CD4-positive, CD25-positive, alpha-beta regulatory T cell (primary cell): ENCODE measurements at regions not wholly inside any gene's neighbourhood (a gene's known extent, or its start where the extent isn't known, plus 50 kb on each side); places are given as distances from the start of the nearest gene placed in this dataset.

Experiments
- ATAC-seq, 2 donors: fragments of 150-1000 bp; cut with Tn5 transposase; one replicate each; pipeline ENCODE4 v1.10.0; 2021; ENCODE audit warnings: low read depth in 2 of 2, moderate number of reproducible peaks in 2 of 2, moderate library complexity in 1 of 2
- DNase-seq, 3 donors: peaks; one replicate each; pipeline versions ENCODE4 v3.0.0 to v3.0.0-alpha.2; 2012 to 2022; ENCODE audit warnings: mixed read lengths in 1 of 3
- H3K27ac ChIP-seq: one replicate; pipeline ENCODE4 v1.7.0; 2013; ENCODE audit warnings: mild to moderate bottlenecking, low read length; ENCODE audit not compliant: insufficient read depth, poor library complexity, severe bottlenecking
- H3K27me3 ChIP-seq: one replicate; pipeline ENCODE4 v1.7.0; 2013; ENCODE audit warnings: low read length; ENCODE audit not compliant: control insufficient read depth, insufficient read depth
- H3K36me3 ChIP-seq: one replicate; pipeline ENCODE4 v1.7.0; 2013; ENCODE audit warnings: mild to moderate bottlenecking, low read length, moderate library complexity; ENCODE audit not compliant: control insufficient read depth, insufficient read depth
- H3K4me1 ChIP-seq: 2 replicates; pipeline ENCODE4 v1.7.0; 2013; ENCODE audit warnings: mild to moderate bottlenecking, low read length; ENCODE audit not compliant: insufficient read depth, control insufficient read depth, poor library complexity, severe bottlenecking
- H3K4me3 ChIP-seq: one replicate; pipeline ENCODE4 v1.7.0; 2013; ENCODE audit warnings: low read depth, mild to moderate bottlenecking, low read length, moderate library complexity
- H3K9me3 ChIP-seq, 2 experiments: 1 replicate in 1 of 2; 2 replicates in 1 of 2; pipeline ENCODE4 v1.7.0; 2013; ENCODE audit warnings: low read length in 2 of 2, mild to moderate bottlenecking in 1 of 2, moderate library complexity in 1 of 2; ENCODE audit not compliant: control insufficient read depth in 2 of 2
- H3K27ac Mint-ChIP-seq, 3 donors: one replicate each; pipeline ENCODE4 v1.8.0; 2020 to 2022; ENCODE audit warnings: mild to moderate bottlenecking in 3 of 3, mixed read lengths in 3 of 3, moderate library complexity in 2 of 3
- H3K27me3 Mint-ChIP-seq: one replicate; pipeline ENCODE4 v1.8.0; 2022; ENCODE audit warnings: mild to moderate bottlenecking, mixed read lengths
- H3K36me3 Mint-ChIP-seq: one replicate; pipeline ENCODE4 v1.8.0; 2020; ENCODE audit warnings: mixed read lengths
- H3K4me1 Mint-ChIP-seq, 4 donors: one replicate each; pipeline ENCODE4 v1.8.0; 2020 to 2022; ENCODE audit warnings: mixed read lengths in 4 of 4, mild to moderate bottlenecking in 1 of 4
- H3K4me3 Mint-ChIP-seq, 4 donors: one replicate each; pipeline ENCODE4 v1.8.0; 2020 to 2022; ENCODE audit warnings: mild to moderate bottlenecking in 4 of 4, mixed read lengths in 4 of 4, moderate library complexity in 3 of 4
- H3K9me3 Mint-ChIP-seq, 7 donors: one replicate each; pipeline ENCODE4 v1.8.0; 2020 to 2022; ENCODE audit warnings: mixed read lengths in 7 of 7, mild to moderate bottlenecking in 3 of 7, moderate library complexity in 2 of 7

DNA sequence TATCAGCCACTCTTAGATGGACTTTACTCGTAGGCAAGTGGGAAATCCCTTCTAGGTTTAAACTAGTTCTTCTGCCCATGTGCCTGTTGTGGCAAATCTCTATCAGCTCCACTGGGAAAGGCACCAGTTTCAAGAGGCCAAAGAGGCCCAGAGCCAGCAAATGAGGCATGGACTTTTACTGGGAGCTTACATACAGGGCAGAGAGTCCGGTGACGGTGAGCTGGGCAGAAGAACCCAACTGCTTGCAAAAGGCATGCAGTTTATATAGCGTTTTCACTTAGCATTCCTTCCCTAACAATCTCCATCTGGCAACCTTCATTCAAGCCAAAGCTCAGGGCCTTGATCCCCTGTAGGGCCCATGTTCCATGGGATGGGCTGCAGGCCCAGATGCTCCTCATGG, 93.0 kb upstream of the C3orf80 start:
- Histone ChIP-seq H3K36me3 (no peaks in the 10 kb centered on the region), H3K4me3 (no peak overlapping the region), H3K27ac (no peak overlapping the region), H3K4me1 (no peaks in the 10 kb centered on the region), H3K27me3 (no peaks in the 10 kb centered on the region), H3K9me3 (no peaks in the 10 kb centered on the region)
- Mint-ChIP-seq H3K9me3 (no peaks in the 10 kb centered on the region), H3K4me1 (peaks cover 0 to 6% (median 0%) of the 10 kb centered on the region in 4 donors), H3K27me3 (peaks cover 4% of the 10 kb centered on the region), H3K4me3 (no peak overlapping the region), H3K36me3 (no peaks in the 10 kb centered on the region), H3K27ac (no peak overlapping the region)
- no peak for ATAC-seq
- no peak for DNase-seq

DNA sequence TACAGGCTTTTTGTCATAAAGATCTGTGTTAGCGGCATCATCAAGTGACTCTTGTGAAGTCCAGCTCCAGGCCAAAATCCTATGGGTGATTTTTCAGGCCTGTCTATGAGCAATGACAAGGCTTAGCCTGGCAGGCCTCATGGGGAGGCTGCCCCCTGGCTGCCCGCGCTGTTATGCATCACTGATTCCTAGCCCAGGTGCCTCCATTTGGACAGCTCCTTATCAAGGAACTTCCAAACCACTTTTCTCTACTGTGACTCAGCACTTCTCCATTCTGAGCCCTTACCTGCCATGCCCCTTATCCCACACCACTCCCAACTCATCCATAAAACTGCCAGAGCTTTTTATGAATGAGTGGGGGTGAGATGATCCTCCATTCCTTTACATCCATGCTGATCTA, 91.5 kb upstream of the C3orf80 start:
- ATAC-seq (no peak), DNase-seq (no peak)
- Mint-ChIP-seq H3K27me3 (peaks cover 4% of the 10 kb centered on the region), H3K4me3 (no peak overlapping the region), H3K4me1 (peaks cover 0 to 6% (median 0%) of the 10 kb centered on the region in 4 donors), H3K9me3 (peaks cover 0 to 3% (median 0%) of the 10 kb centered on the region in 7 donors), H3K27ac (no peak overlapping the region), H3K36me3 (no peaks in the 10 kb centered on the region)
- H3K36me3 ChIP-seq = no peaks in the 10 kb centered on the region
- H3K27me3 ChIP-seq = no peaks in the 10 kb centered on the region
- no peaks in the 10 kb centered on the region for H3K9me3 ChIP-seq
- H3K4me1 ChIP-seq = no peaks in the 10 kb centered on the region
- H3K4me3 ChIP-seq = no peak overlapping the region
- no peak overlapping the region for H3K27ac ChIP-seq

DNA sequence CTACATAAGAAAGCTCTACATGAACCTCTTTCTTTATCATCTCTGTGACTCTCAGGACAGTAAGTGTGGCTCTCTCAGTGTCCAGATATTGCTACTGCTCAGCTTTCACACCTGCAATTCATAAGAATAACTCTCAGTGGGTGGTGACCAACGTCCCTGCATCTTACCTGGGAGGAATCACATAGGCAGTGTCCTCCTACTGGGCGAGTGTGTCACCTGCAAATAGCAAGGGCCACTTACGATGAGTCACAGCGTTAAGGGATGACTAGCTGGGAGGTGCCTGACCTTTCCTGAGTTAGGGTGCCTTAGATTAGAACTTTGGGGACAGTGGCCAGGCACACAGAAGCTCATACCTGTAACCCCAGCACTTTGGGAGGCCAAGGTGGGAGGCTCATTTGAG, 90.8 kb upstream of the C3orf80 start:
- Histone ChIP-seq H3K9me3 (no peaks in the 10 kb centered on the region), H3K4me1 (no peaks in the 10 kb centered on the region), H3K27me3 (no peaks in the 10 kb centered on the region), H3K27ac (no peak overlapping the region), H3K36me3 (no peaks in the 10 kb centered on the region), H3K4me3 (no peak overlapping the region)
- H3K36me3 Mint-ChIP-seq = no peaks in the 10 kb centered on the region
- H3K4me3 Mint-ChIP-seq = no peak overlapping the region
- ATAC-seq = no peak
- no peak overlapping the region for H3K27ac Mint-ChIP-seq
- no peak for DNase-seq
- H3K4me1 Mint-ChIP-seq = peaks cover 0 to 3% (median 0%) of the 10 kb centered on the region in 4 donors
- peaks cover 0 to 3% (median 0%) of the 10 kb centered on the region in 7 donors for H3K9me3 Mint-ChIP-seq
- H3K27me3 Mint-ChIP-seq = peaks cover 4% of the 10 kb centered on the region

DNA sequence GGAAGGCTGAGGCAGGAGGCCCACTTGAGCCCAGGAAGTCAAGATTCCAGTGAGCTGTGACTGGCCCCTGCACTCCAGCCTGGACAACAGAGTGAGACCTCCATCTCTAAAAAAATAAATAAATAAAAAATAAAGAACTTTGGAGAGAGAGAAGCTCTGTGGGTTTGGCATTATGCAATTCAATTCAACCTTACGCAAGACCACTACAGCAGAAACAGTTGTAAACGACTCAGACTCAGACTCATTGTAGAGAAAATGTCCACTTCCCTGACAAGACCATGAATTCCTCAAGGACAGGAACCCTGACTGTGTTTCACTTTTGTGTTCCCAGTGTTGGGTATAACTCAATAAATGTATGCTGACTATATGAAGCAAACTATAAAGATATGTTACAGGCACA, 90.3 kb upstream of the C3orf80 start:
- H3K36me3 Mint-ChIP-seq = no peaks in the 10 kb centered on the region
- DNase-seq (no peak), ATAC-seq (no peak)
- H3K9me3 Mint-ChIP-seq = peaks cover 0 to 3% (median 0%) of the 10 kb centered on the region in 7 donors
- no peaks in the 10 kb centered on the region for H3K27me3 ChIP-seq
- H3K36me3 ChIP-seq = no peaks in the 10 kb centered on the region
- no peak overlapping the region for H3K4me3 Mint-ChIP-seq
- H3K9me3 ChIP-seq = no peaks in the 10 kb centered on the region
- H3K4me3 ChIP-seq = no peak overlapping the region
- no peaks in the 10 kb centered on the region for H3K4me1 ChIP-seq
- H3K4me1 Mint-ChIP-seq = no peaks in the 10 kb centered on the region
- H3K27ac Mint-ChIP-seq = no peak overlapping the region
- peaks cover 4% of the 10 kb centered on the region for H3K27me3 Mint-ChIP-seq
- H3K27ac ChIP-seq = no peak overlapping the region

DNA sequence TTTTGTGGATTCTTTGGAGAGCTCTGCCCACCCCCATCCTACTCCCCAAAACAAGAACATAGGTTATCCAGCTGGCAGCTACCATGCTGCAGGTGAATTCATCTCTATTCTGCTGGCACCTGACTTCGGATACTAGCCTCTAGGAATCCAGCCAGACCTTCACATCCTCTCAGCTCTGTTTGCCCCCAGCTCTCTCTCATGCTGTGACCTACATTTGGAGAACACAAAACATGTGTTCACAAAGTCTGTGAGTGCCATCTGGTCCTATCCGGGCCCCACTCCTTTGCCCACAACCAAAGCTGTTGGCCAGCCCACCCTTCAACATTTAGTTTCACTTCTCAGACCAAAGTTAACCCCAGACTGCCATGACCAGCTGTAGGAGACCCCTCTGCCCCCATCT, 89.4 kb upstream of the C3orf80 start:
- peaks cover 4% of the 10 kb centered on the region for H3K27me3 Mint-ChIP-seq

DNA sequence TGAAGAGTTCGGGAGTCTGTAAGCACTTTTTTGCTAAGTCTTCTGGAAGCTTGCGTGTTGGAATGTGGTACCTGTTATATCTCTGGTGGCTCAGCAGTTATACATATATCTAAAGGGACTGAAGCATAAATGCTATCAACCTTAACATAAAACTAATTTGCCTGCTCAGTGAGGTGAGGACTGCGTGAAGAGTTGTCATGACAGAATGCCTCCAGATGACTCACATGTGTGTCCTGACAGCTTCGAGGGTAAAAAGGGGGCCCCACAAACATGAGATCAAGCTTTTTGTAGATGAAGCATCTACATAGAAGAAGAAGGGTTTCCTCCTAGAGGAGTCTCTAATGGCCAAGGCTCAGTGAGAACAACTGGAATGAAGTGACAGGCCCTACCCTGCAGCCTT, 88.8 kb upstream of the C3orf80 start:
- no peaks in the 10 kb centered on the region for H3K36me3 Mint-ChIP-seq
- H3K9me3 Mint-ChIP-seq = peaks cover 0 to 3% (median 0%) of the 10 kb centered on the region in 7 donors
- no peak for ATAC-seq

More for the DNA sequence above, 89.4 kb upstream of the C3orf80 start:
- no peak overlapping the region for H3K27ac Mint-ChIP-seq
- Histone ChIP-seq H3K4me3 (no peak overlapping the region), H3K27ac (no peak overlapping the region), H3K36me3 (no peaks in the 10 kb centered on the region), H3K4me1 (no peaks in the 10 kb centered on the region), H3K27me3 (no peaks in the 10 kb centered on the region), H3K9me3 (no peaks in the 10 kb centered on the region)
- no peaks in the 10 kb centered on the region for H3K36me3 Mint-ChIP-seq
- ATAC-seq = no peak
- DNase-seq = no peak
- no peaks in the 10 kb centered on the region for H3K4me1 Mint-ChIP-seq
- H3K4me3 Mint-ChIP-seq = no peak overlapping the region
- H3K9me3 Mint-ChIP-seq = peaks cover 0 to 3% (median 0%) of the 10 kb centered on the region in 7 donors

DNA sequence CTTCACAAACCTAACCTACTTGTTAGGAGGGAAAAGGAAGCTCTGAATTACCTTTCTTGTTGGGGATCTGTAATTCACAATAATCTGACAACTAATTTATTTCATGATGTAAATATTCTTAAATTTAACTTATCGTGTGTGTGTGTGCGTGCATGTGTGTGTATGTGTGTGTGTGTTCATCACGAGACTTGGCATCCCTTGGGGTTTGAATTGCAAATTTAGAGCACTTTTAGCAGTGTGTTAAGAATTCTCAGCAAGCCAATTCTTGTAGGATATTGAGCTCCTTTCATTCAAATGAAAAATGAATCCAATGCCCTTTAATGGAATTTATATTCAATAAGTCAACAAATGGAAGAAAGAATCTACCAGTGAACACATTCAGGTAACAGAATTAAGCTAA, 85.9 kb upstream of the C3orf80 start:
- Histone ChIP-seq H3K4me3 (no peak overlapping the region), H3K9me3 (peaks cover 0 to 3% of the 10 kb centered on the region in 2 experiments), H3K4me1 (no peaks in the 10 kb centered on the region), H3K36me3 (no peaks in the 10 kb centered on the region), H3K27me3 (no peaks in the 10 kb centered on the region), H3K27ac (no peak overlapping the region)
- Mint-ChIP-seq H3K4me3 (no peak overlapping the region), H3K4me1 (no peaks in the 10 kb centered on the region), H3K36me3 (no peaks in the 10 kb centered on the region), H3K27me3 (peaks cover 8% of the 10 kb centered on the region), H3K27ac (no peak overlapping the region), H3K9me3 (peaks cover 0 to 14% (median 3%) of the 10 kb centered on the region in 7 donors)
- ATAC-seq (no peak), DNase-seq (no peak)

More for the DNA sequence above, 88.8 kb upstream of the C3orf80 start:
- H3K4me3 ChIP-seq = no peak overlapping the region
- no peaks in the 10 kb centered on the region for H3K4me1 ChIP-seq
- Mint-ChIP-seq H3K4me1 (no peaks in the 10 kb centered on the region), H3K27ac (no peak overlapping the region), H3K4me3 (no peak overlapping the region), H3K27me3 (peaks cover 2% of the 10 kb centered on the region)
- H3K27me3 ChIP-seq = no peaks in the 10 kb centered on the region
- DNase-seq = no peak
- H3K9me3 ChIP-seq = no peaks in the 10 kb centered on the region
- no peak overlapping the region for H3K27ac ChIP-seq
- no peaks in the 10 kb centered on the region for H3K36me3 ChIP-seq

DNA sequence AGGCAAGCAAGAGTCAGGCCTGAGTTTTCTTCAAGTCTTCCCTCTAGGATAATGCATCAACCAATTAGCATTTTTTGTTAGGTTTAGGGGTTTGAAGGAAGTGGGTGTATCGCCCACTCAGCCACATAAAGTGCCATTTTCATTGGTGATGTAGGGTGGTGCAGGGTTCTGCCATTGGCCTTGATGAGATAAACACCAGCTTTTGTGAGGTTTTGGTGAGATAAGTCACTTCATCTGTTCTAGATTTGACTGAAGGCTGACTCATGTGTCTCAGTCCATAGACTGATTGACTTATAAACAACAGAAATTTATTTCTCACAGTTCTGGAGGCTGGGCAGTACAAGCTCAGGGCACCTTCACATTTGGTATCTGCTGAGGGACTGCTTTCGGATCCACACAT, 84.5 kb upstream of the C3orf80 start:
- peaks cover 0 to 15% (median 3%) of the 10 kb centered on the region in 7 donors for H3K9me3 Mint-ChIP-seq
- Histone ChIP-seq H3K27ac (no peak overlapping the region), H3K27me3 (no peaks in the 10 kb centered on the region), H3K36me3 (no peaks in the 10 kb centered on the region), H3K4me1 (no peaks in the 10 kb centered on the region), H3K4me3 (no peak overlapping the region), H3K9me3 (peaks cover 0 to 3% of the 10 kb centered on the region in 2 experiments)
- DNase-seq (no peak), ATAC-seq (no peak)
- no peaks in the 10 kb centered on the region for H3K36me3 Mint-ChIP-seq
- peaks cover 8% of the 10 kb centered on the region for H3K27me3 Mint-ChIP-seq
- H3K4me3 Mint-ChIP-seq = no peak overlapping the region
- no peak overlapping the region for H3K27ac Mint-ChIP-seq
- no peaks in the 10 kb centered on the region for H3K4me1 Mint-ChIP-seq
